Neural progenitor cell (in vitro differentiated cells): ENCODE measurements at regions not wholly inside any gene's neighbourhood (a gene's known extent, or its start where the extent isn't known, plus 50 kb on each side); places are given as distances from the start of the nearest gene placed in this dataset.

ENCODE experiments used
- DNase-seq: peaks from one replicate; pipeline ENCODE4 v3.0.0-alpha.2; 2016; ENCODE audit warnings: low spot score
- H2AFZ ChIP-seq: fragments of 200-600 bp; sonication (generic); replicated peaks from 2 replicates; pipeline ENCODE4 v1.6.1; 2016; ENCODE audit warnings: antibody characterized with exemption
- H3F3A ChIP-seq: fragments of 200-600 bp; sonication (generic); 2 replicates; pipeline ENCODE4 v1.6.1; 2016; ENCODE audit warnings: antibody characterized with exemption, low read depth
- H3K27ac ChIP-seq: fragments of 200-600 bp; sonication (generic); 2 replicates; pipeline ENCODE4 v1.5.1; 2016; ENCODE audit warnings: mild to moderate bottlenecking
- H3K27me3 ChIP-seq: fragments of 200-600 bp; sonication (generic); 2 replicates; pipeline ENCODE4 v1.6.1; 2016; ENCODE audit warnings: mild to moderate bottlenecking, moderate library complexity
- H3K36me3 ChIP-seq: fragments of 200-600 bp; sonication (generic); 2 replicates; pipeline ENCODE4 v1.5.1; 2016
- H3K4me1 ChIP-seq: fragments of 200-600 bp; sonication (generic); 2 replicates; pipeline ENCODE4 v1.6.1; 2016; ENCODE audit warnings: mixed run types
- H3K4me2 ChIP-seq: fragments of 200-600 bp; sonication (generic); 2 replicates; pipeline ENCODE4 v1.6.1; 2016
- H3K4me3 ChIP-seq: fragments of 200-600 bp; sonication (generic); 2 replicates; pipeline ENCODE4 v1.5.1; 2016
- H3K79me2 ChIP-seq: fragments of 200-600 bp; sonication (generic); 2 replicates; pipeline ENCODE4 v1.6.1; 2016; ENCODE audit warnings: low read depth
- H3K9ac ChIP-seq: fragments of 200-600 bp; sonication (generic); 2 replicates; pipeline ENCODE4 v1.6.1; 2016
- H3K9me3 ChIP-seq: fragments of 200-600 bp; sonication (generic); 2 replicates; pipeline ENCODE4 v1.5.1; 2016; ENCODE audit warnings: low read depth
- H4K20me1 ChIP-seq: fragments of 200-600 bp; sonication (generic); 2 replicates; pipeline ENCODE4 v1.6.1; 2016; ENCODE audit warnings: low read depth
- H3K27ac Mint-ChIP-seq: 3 replicates; pipeline ENCODE4 v1.8.0; 2021; ENCODE audit warnings: mixed read lengths
- H3K27me3 Mint-ChIP-seq: 2 replicates; pipeline ENCODE4 v1.8.0; 2022; ENCODE audit warnings: low read depth, mild to moderate bottlenecking, inconsistent platforms, moderate library complexity, mixed read lengths; ENCODE audit not compliant: insufficient read depth
- H3K36me3 Mint-ChIP-seq: 3 replicates; pipeline ENCODE4 v1.8.0; 2021; ENCODE audit warnings: mixed read lengths
- H3K4me1 Mint-ChIP-seq: 3 replicates; pipeline ENCODE4 v1.8.0; 2021; ENCODE audit warnings: mixed read lengths
- H3K4me3 Mint-ChIP-seq: 3 replicates; pipeline ENCODE4 v1.8.0; 2021; ENCODE audit warnings: mild to moderate bottlenecking, moderate library complexity, mixed read lengths
- H3K9me3 Mint-ChIP-seq: 3 replicates; pipeline ENCODE4 v1.8.0; 2020; ENCODE audit warnings: mixed read lengths
- CTCF ChIP-seq: fragments of 200-600 bp; sonication (generic); IDR thresholded peaks from 2 replicates; pipeline ENCODE4 v1.5.1; 2017; ENCODE audit warnings: antibody characterized with exemption, mild to moderate bottlenecking
- EZH2 ChIP-seq: fragments of 200-600 bp; sonication (generic); IDR thresholded peaks from 2 replicates; pipeline ENCODE4 v1.6.1; 2017; ENCODE audit warnings: antibody characterized with exemption, mild to moderate bottlenecking, moderate library complexity
- EZH2phosphoT487 ChIP-seq: fragments of 200-600 bp; sonication (generic); IDR thresholded peaks from 2 replicates; pipeline ENCODE4 v1.6.1; 2017; ENCODE audit warnings: antibody characterized with exemption

GRCh38 chr4:55727746-55728145, 91.6 kb upstream of the NMU start:
- Mint-ChIP-seq H3K36me3 (no peaks in the 10 kb centered on the region), H3K27me3 (no peaks in the 10 kb centered on the region), H3K27ac (no peak overlapping the region), H3K4me1 (no peaks in the 10 kb centered on the region), H3K4me3 (no peak overlapping the region), H3K9me3 (peaks cover 3% of the 10 kb centered on the region)
- no peak overlapping the region for H3K4me2 ChIP-seq
- no peaks in the 10 kb centered on the region for H3K27me3 ChIP-seq
- no peaks in the 10 kb centered on the region for H3K9me3 ChIP-seq
- no peak for TF ChIP-seq CTCF
- TF ChIP-seq EZH2phosphoT487, result no peak
- TF ChIP-seq EZH2, result no peak
- H3K4me1 ChIP-seq, result no peaks in the 10 kb centered on the region
- H3K4me3 ChIP-seq, result no peak overlapping the region
- no peaks in the 10 kb centered on the region for H3F3A ChIP-seq
- H4K20me1 ChIP-seq, result no peaks in the 10 kb centered on the region
- DNase-seq, result no peak
- no peak overlapping the region for H2AFZ ChIP-seq
- H3K27ac ChIP-seq, result no peak overlapping the region
- no peaks in the 10 kb centered on the region for H3K36me3 ChIP-seq
- H3K79me2 ChIP-seq, result no peaks in the 10 kb centered on the region
- no peak overlapping the region for H3K9ac ChIP-seq

- H3K27ac ChIP-seq, result no peak overlapping the region
- no peak overlapping the region for H3K4me2 ChIP-seq
- H3F3A ChIP-seq, result no peaks in the 10 kb centered on the region
- no peaks in the 10 kb centered on the region for H3K36me3 Mint-ChIP-seq
- no peak for TF ChIP-seq EZH2phosphoT487
- no peak for TF ChIP-seq EZH2
- TF ChIP-seq CTCF, result no peak
- no peak overlapping the region for H2AFZ ChIP-seq
- H3K9ac ChIP-seq, result no peak overlapping the region
- H3K4me1 ChIP-seq, result no peaks in the 10 kb centered on the region
- peaks cover 3% of the 10 kb centered on the region for H3K9me3 Mint-ChIP-seq
- no peak overlapping the region for H3K27ac Mint-ChIP-seq
- no peaks in the 10 kb centered on the region for H3K4me1 Mint-ChIP-seq
- no peak overlapping the region for H3K4me3 ChIP-seq
- H3K4me3 Mint-ChIP-seq, result no peak overlapping the region
- H3K79me2 ChIP-seq, result no peaks in the 10 kb centered on the region
- no peaks in the 10 kb centered on the region for H3K36me3 ChIP-seq
- no peaks in the 10 kb centered on the region for H4K20me1 ChIP-seq
- no peaks in the 10 kb centered on the region for H3K9me3 ChIP-seq
- H3K27me3 ChIP-seq, result no peaks in the 10 kb centered on the region
- no peaks in the 10 kb centered on the region for H3K27me3 Mint-ChIP-seq
- no peak for DNase-seq
Observed at GRCh38 chr4:55729351-55730279, 90.0 kb upstream of the EXOC1L start.

DNA sequence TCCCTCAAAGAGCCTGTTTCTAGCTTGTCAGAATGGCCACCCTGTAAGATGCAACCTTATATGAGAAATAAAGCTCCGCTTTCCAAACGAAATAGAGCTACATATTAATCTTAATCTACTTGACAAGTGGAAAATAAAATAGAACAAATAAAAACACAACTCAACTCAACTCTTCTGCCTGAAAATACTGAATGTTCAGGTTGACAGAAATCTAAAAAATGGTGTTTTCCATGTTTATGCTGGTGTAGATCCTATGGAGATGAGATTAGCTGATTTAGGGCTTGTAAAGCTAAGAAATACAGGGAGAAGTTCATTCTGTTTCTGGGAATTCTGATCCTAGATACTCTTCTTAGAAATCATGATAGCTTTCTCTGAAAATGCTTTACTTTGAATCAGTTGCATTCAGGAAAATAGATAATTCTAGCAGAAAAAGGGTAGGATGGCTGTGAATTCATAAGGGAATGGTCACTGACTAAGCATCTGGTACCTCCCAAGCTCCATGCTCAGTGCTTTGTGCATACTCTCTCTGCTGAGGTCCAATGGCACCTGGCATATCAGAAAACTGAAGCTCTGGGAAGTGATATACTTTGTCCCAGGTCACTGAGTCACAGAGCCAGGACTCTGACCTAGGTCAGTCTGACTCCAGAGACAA, 89.2 kb upstream of the EXOC1L start:
- Mint-ChIP-seq H3K4me1 (no peaks in the 10 kb centered on the region), H3K27me3 (no peaks in the 10 kb centered on the region), H3K27ac (no peak overlapping the region), H3K9me3 (peaks cover 3% of the 10 kb centered on the region), H3K4me3 (no peak overlapping the region), H3K36me3 (no peaks in the 10 kb centered on the region)
- H3F3A ChIP-seq, result no peaks in the 10 kb centered on the region
- H3K4me1 ChIP-seq, result no peaks in the 10 kb centered on the region
- H3K27me3 ChIP-seq, result no peaks in the 10 kb centered on the region
- no peak overlapping the region for H2AFZ ChIP-seq
- no peak overlapping the region for H3K27ac ChIP-seq
- no peaks in the 10 kb centered on the region for H3K9me3 ChIP-seq
- H3K4me3 ChIP-seq, result no peak overlapping the region
- H3K36me3 ChIP-seq, result no peaks in the 10 kb centered on the region
- H3K4me2 ChIP-seq, result no peak overlapping the region
- no peaks in the 10 kb centered on the region for H4K20me1 ChIP-seq
- no peak for TF ChIP-seq EZH2
- no peak for TF ChIP-seq EZH2phosphoT487
- no peak for TF ChIP-seq CTCF
- no peaks in the 10 kb centered on the region for H3K79me2 ChIP-seq
- DNase-seq, result no peak
- H3K9ac ChIP-seq, result no peak overlapping the region
